GM12892 (cell line): ENCODE measurements at regions not wholly inside any gene's neighbourhood (a gene's known extent, or its start where the extent isn't known, plus 50 kb on each side); places are given as distances from the start of the nearest gene placed in this dataset.

Experiments used
- DNase-seq: peaks from one replicate; pipeline ENCODE4 v3.0.0; 2011; ENCODE audit not compliant: insufficient read length
- FAIRE-seq: peaks from 2 replicates; lab custom pipeline; 2011; peaks lifted over from hg19 to GRCh38; lab: Jason Lieb, UNC
- POLR2A ChIP-seq: IDR thresholded peaks from 2 replicates; pipeline ENCODE4 v1.6.1; 2011; ENCODE audit warnings: low read depth, low read length, control low read depth
- POLR2AphosphoS5 ChIP-seq: IDR thresholded peaks from 2 replicates; pipeline ENCODE4 v1.6.1; 2011; ENCODE audit warnings: low read depth, low read length, control low read depth
- TAF1 ChIP-seq: IDR thresholded peaks from 2 replicates; pipeline ENCODE4 v1.6.1; 2011; ENCODE audit warnings: low read depth, mild to moderate bottlenecking, control low read depth, low read length, borderline replicate concordance

DNA sequence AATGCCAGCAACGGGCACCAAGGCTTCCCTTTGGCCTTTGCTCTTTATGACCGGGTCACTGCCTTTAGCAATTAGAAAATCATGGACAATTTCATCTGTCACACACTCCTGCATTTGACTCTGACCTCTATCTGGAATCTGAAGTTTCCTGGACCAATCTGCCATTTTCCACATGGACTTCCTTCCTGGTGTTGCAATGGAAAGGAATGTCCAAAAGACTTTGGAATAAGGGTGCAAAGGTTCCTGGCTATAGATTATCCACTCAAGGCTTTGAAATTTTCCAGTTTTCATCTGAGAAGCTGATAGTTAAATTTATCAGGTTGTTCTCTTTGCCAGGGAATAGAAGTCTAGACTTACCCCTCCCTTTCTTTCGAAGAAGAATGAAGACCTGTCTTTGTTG lies 523.1 kb upstream of the ZNF462 start:
- TF ChIP-seq POLR2AphosphoS5 (no peak), POLR2A (no peak), TAF1 (no peak)
- DNase-seq (no peak), FAIRE-seq (no peak)

DNA sequence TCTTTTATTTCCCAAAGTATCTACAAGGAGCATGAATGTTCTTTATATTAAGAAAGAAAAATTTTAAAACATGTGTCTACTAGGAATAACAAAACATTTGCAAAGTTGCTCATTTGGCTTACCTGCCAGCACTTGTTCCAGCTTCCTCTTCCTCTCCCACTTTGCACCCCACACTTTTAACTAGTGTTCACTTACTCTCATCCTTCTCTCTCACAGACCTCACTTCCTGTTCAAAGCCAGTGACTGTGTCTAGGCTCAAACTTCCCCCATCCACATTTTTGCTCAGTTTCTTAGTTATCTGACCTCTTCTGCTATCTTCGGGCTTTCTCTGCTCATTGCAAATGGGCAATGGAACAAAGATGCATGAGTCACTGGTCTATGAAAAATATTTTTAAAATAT lies 512.2 kb upstream of the ZNF462 start:
- no peak for FAIRE-seq
- TF ChIP-seq POLR2A = no peak
- TF ChIP-seq POLR2AphosphoS5 = no peak
- no peak for TF ChIP-seq TAF1
- no peak for DNase-seq

DNA sequence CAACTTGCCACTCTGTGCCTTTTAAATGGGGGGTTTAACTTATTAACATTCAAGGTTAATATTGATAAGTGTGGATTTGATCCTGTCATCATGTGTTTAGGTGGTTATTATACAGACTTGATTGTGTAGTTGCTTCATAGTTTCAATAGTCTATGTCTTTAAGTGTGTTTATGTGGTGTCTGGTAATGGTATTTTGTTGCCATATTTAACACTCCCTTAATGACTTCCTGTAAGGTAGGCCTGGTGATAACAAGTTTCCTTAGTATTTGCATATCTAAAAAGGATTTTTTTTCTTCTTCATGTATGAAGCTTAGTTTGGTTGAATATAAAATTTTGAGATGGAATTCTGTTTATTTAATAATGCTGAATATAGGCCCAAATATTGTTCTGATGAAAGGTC lies 506.0 kb upstream of the ZNF462 start:
- FAIRE-seq = no peak
- no peak for TF ChIP-seq POLR2A
- TF ChIP-seq TAF1 = no peak
- no peak for TF ChIP-seq POLR2AphosphoS5

DNA sequence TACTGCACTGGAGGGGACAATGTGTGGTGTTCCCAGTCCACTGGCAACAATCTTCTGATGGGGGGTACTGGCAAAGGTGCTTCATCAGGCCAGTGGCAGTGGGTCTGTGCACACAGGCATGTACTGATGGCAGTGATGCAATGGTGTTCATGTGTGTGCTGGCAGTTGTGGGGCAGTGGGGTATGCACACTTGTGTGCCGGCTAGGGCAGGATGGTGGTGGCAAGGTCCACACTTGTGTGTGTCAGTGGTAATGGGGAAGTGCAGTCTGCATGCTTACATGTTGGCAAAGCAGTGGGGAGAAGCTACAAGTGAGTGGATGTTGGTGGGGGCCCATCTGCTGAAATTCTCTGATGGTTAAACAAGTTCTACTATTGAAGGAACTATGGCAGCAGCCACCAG lies 504.6 kb upstream of the ZNF462 start:
- FAIRE-seq = no peak
- no peak for DNase-seq
- TF ChIP-seq POLR2A (no peak), TAF1 (no peak), POLR2AphosphoS5 (no peak)

More for the DNA sequence above, 506.0 kb upstream of the ZNF462 start:
- no peak for DNase-seq

DNA sequence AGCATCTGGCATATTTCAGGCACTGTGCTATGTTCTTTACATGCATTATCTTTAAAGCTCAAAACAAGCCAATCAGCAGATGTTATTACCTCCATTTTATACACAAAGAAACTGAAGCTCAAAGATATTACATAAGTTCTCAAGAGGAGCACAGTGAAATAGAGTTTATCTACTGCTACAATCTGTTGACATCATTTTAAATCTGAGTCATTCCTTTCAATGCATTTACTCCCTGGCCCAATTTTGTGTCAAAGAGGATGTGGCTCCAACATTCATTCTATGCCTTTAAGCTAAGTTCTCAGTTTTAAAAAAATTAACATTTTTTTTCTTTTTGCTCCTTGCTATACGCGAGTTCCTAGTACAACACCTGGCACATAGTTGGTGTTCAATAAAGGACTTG lies 486.3 kb upstream of the ZNF462 start:
- DNase-seq (no peak), FAIRE-seq (no peak)
- TF ChIP-seq POLR2AphosphoS5 (no peak), TAF1 (no peak), POLR2A (no peak)

DNA sequence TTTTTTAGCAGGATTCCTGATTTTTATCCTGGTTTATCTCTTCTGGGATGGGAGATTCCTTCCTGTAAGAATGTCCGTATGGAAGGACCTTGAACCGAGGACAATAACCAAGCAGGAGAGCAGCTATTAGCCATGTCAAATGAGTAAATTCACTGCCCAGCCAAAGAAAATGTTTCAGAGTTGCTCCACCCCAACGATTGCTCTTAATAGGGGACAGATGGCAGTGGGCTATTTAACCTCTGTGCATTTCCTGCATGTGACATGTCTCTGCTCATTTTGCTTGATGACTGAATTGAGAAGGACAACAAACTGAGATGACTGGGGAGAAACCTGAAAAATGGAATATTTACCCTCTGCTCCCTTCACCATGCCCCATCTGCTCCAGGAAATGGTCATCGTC lies 479.9 kb upstream of the ZNF462 start:
- TF ChIP-seq POLR2AphosphoS5 = no peak
- TF ChIP-seq TAF1 = no peak
- TF ChIP-seq POLR2A = no peak
- FAIRE-seq = no peak
- DNase-seq = no peak

DNA sequence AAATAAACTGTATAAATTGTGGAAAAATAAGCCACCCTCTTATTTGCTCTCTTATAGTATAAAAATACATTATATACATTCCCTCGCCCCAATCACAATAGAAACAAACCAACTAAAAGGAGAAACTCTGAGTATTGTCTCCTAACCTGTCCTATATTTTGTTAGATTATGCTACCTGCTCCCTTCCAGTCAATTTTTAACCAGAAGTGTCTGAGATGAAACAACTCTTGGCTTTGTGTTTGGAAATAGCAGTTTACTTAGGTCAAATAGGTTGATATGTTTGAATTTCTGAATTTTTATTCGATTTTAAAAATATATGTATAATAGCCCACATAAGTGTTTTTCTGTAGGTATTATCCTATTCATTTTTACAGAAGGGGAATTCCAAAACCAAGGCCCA lies 475.0 kb upstream of the ZNF462 start:
- FAIRE-seq (no peak), DNase-seq (no peak)
- TF ChIP-seq POLR2A (no peak), TAF1 (no peak), POLR2AphosphoS5 (no peak)

DNA sequence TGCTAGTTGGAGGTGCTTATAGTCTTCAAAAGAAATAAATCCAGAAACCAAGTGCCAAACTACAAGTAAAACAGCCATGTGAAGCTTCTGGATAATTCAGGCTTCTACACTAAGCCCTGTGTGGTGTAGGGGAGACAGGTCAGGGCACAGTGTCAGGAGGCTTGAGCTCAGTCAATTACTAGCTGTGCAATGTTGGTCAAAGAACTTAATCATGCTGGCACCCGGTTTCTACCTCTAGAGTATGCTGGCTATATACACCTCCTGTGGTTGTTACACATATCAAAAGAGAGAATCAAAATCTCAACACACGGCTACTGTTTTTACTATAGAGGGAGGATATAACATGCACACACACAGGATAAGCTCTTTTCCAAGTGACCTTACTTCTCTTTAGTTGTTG lies 469.7 kb upstream of the ZNF462 start:
- FAIRE-seq (no peak), DNase-seq (no peak)
- TF ChIP-seq POLR2A (no peak), TAF1 (no peak), POLR2AphosphoS5 (no peak)

DNA sequence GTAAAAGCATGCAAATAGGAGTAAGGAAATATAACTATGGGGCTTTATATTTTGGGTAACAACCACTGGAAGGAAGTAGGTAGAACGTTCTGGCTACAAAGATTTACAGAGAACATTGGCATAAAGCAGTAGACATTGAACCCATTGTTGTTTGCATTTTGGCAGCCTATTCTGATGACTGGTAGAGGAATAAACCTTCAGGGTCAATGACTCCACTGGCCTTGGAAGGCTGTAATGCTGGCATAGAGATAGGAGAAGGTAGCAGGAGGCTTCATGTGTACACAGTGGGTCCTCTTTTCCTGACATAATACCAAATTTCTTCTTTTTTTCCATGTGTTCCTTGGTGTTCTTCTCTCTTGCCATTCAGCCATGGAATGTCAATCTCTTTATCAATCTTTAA lies 462.8 kb upstream of the ZNF462 start:
- no peak for TF ChIP-seq POLR2A
- TF ChIP-seq POLR2AphosphoS5 = no peak
- TF ChIP-seq TAF1 = no peak
- no peak for FAIRE-seq
- DNase-seq = no peak

DNA sequence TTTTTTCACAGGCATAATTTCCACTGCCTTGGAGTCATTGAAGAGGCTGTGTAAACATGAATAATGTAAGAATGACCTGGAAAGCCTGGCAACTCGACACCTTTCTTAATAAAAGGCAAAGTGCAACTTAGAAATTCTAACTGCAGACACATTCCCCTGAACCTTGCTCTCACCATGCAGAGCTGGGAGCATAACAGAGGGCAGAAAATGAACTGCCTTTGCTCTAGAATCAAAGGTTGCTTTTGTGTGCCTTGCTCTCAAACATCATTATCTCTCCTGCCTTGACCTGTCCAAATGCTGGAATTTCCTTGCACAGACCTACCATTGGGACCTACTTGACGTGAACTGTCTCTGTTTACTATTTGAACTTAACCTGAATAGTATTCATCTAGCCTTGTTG lies 462.0 kb upstream of the ZNF462 start:
- DNase-seq (no peak), FAIRE-seq (no peak)
- TF ChIP-seq POLR2A = no peak
- no peak for TF ChIP-seq TAF1
- no peak for TF ChIP-seq POLR2AphosphoS5

DNA sequence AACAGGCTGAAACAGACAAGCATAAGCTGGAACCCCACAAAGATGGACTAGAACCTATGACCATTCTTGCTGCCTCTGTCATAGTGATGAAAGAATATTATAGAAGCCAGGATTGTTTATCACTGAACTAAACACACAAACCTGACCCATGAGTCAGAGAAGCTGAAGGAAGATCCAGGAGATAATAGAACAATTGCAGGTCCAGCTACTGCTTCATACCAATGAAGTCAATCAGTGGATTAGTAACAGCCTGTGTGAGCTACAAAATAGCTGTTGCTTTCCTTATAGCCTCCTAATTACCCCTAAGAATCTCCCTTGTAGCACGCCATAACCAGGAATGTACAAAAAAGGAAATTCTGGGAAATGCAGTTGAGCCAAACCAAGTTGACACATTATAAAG lies 459.9 kb upstream of the ZNF462 start:
- no peak for TF ChIP-seq TAF1
- TF ChIP-seq POLR2AphosphoS5 = no peak
- no peak for TF ChIP-seq POLR2A
- no peak for FAIRE-seq
- no peak for DNase-seq

DNA sequence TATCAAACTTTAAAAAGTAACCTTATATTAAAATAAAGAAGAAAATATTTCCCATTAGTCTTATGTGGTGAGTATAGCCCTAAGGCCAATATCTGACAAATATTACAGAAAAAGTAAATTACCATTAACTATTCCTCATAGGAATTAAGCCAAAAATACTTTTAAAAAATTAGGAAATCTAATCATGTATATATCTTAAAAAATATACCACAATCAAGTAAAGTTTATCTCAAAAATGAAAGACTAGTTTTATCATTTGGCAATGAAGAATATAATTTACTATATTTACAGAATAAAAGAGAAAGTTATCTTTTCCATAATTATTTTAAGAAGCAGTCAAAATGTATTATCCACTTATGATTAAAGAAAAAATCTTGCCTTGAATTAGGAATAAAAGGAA lies 458.8 kb upstream of the ZNF462 start:
- TF ChIP-seq POLR2A (no peak), POLR2AphosphoS5 (no peak), TAF1 (no peak)
- DNase-seq (no peak), FAIRE-seq (no peak)
